Esophagus muscularis mucosa (tissue), 4 donors: ENCODE measurements at regions not wholly inside any gene's neighbourhood (a gene's known extent, or its start where the extent isn't known, plus 50 kb on each side); places are given as distances from the start of the nearest gene placed in this dataset.

ENCODE experiments used
- EP300 ChIP-seq: sonication (generic); formaldehyde crosslinking; IDR thresholded peaks from one replicate; pipeline ENCODE4 v1.6.1; 2017; ENCODE audit warnings: antibody characterized with exemption
- POLR2A ChIP-seq: fragments of 450-650 bp; IDR thresholded peaks from one replicate; pipeline ENCODE4 v1.6.1; 2017; ENCODE audit warnings: antibody characterized with exemption, moderate library complexity, mild to moderate bottlenecking, low read depth
- POLR2AphosphoS5 ChIP-seq, 2 donors: sonication (generic); formaldehyde crosslinking; IDR thresholded peaks; one replicate each; pipeline ENCODE4 v1.6.1; 2017; ENCODE audit warnings: antibody characterized with exemption in 2 of 2
- TF ChIP-seq, protein P1 (sequence below), 3 experiments: fragments of 200-600 bp in 2 of 3; fragments of 450-650 bp in 1 of 3; sonication (generic) in 2 of 3; IDR thresholded peaks; one replicate each; pipeline ENCODE4 v1.5.1; 2017 to 2019; ENCODE audit warnings: antibody characterized with exemption in 3 of 3, mild to moderate bottlenecking in 2 of 3, moderate library complexity in 1 of 3

DNA sequence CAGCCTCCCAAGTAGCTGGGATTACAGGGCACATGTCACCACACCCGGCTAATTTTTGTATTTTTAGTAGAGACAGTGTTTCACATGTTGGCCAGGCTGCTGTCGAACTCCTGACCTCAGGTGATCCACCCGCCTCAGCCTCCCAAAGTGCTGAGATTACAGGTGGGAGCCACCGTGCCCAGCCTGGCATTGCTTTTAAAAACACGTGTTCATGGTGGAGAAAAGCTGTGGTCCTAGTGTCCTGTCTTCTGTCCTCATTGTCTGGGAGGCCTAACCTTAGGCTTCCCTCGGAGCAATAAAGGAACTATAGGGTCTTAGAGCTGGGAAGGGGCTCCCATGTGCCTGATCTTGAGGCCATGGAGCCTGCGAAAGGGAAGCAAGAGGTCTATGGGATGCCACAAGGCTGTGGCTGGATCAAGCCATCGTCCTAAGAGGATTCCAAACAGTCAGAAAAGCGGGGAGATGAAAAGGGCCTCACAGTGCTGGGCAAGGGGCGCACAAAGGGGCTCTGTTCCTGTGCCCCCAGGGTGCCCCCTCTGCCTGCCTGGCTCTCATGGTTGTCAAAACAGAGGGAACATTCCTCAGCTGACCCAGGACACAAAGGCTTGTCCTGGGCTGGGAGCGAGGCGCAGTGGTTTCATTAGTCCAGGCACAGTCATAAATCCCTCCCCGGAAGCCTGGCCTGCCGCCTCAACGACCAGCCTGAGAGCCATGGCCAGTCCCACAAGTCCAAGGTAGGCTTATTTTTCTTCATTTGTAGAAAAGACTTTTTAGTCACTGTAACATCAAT lies 106.6 kb upstream of the TNS3 start:
- TF ChIP-seq, protein P1, sequence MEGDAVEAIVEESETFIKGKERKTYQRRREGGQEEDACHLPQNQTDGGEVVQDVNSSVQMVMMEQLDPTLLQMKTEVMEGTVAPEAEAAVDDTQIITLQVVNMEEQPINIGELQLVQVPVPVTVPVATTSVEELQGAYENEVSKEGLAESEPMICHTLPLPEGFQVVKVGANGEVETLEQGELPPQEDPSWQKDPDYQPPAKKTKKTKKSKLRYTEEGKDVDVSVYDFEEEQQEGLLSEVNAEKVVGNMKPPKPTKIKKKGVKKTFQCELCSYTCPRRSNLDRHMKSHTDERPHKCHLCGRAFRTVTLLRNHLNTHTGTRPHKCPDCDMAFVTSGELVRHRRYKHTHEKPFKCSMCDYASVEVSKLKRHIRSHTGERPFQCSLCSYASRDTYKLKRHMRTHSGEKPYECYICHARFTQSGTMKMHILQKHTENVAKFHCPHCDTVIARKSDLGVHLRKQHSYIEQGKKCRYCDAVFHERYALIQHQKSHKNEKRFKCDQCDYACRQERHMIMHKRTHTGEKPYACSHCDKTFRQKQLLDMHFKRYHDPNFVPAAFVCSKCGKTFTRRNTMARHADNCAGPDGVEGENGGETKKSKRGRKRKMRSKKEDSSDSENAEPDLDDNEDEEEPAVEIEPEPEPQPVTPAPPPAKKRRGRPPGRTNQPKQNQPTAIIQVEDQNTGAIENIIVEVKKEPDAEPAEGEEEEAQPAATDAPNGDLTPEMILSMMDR (IDR thresholded peaks at IDR 0.05), result no peak
- TF ChIP-seq POLR2AphosphoS5 (IDR thresholded peaks at IDR 0.05) (no peak), POLR2A (no peak), EP300 (no peak)
